Neural cell (in vitro differentiated cells): ENCODE measurements at regions not wholly inside any gene's neighbourhood (a gene's known extent, or its start where the extent isn't known, plus 50 kb on each side); places are given as distances from the start of the nearest gene placed in this dataset.

Experiments
- EP300 ChIP-seq: fragments of 450-650 bp; conservative IDR thresholded peaks from 2 replicates; pipeline ENCODE4 v1.6.1; 2014; ENCODE audit warnings: antibody characterized with exemption, mild to moderate bottlenecking, moderate library complexity; ENCODE audit not compliant: poor library complexity, severe bottlenecking
- POLR2AphosphoS5 ChIP-seq: IDR thresholded peaks from 2 replicates; pipeline ENCODE4 v1.6.1; 2012
- TAF1 ChIP-seq: IDR thresholded peaks from 2 replicates; pipeline ENCODE4 v1.6.1; 2012; ENCODE audit warnings: low read depth
- TF ChIP-seq, protein P1 (sequence below): fragments of 450-650 bp; IDR thresholded peaks from 2 replicates; pipeline ENCODE4 v1.5.1; 2014; ENCODE audit warnings: antibody characterized with exemption, mild to moderate bottlenecking, moderate library complexity; ENCODE audit not compliant: poor library complexity, severe bottlenecking
- TF ChIP-seq, protein P2 (sequence below): IDR thresholded peaks from 2 replicates; pipeline ENCODE4 v1.6.1; 2012; ENCODE audit warnings: borderline replicate concordance

DNA sequence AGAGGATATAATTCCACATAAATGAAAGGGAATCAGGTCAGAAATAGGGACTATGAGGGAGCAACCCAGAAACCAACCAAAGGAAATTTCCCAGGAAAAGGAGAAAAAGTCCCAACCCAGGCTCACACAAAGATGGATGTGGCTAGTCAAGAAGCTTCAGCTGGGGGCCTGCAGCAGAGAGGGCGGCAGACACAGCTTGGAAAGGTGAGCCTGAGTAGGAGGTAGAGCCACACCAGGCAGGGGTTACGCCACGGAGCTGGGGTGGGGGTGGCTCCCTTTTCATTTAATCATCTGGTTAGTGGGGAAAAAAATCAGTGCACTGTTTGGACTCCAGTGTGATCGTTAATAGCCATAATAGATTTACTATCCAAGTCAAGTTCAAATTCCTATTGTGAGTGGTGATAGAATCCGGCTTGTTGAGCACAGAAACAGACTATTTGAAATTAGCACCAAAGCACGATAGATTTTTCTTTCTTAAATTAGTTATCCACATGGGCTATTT lies 220.6 kb downstream of the TPBG start:
- TF ChIP-seq, protein P1, sequence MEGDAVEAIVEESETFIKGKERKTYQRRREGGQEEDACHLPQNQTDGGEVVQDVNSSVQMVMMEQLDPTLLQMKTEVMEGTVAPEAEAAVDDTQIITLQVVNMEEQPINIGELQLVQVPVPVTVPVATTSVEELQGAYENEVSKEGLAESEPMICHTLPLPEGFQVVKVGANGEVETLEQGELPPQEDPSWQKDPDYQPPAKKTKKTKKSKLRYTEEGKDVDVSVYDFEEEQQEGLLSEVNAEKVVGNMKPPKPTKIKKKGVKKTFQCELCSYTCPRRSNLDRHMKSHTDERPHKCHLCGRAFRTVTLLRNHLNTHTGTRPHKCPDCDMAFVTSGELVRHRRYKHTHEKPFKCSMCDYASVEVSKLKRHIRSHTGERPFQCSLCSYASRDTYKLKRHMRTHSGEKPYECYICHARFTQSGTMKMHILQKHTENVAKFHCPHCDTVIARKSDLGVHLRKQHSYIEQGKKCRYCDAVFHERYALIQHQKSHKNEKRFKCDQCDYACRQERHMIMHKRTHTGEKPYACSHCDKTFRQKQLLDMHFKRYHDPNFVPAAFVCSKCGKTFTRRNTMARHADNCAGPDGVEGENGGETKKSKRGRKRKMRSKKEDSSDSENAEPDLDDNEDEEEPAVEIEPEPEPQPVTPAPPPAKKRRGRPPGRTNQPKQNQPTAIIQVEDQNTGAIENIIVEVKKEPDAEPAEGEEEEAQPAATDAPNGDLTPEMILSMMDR: no peak
- TF ChIP-seq EP300 (no peak), TAF1 (no peak), POLR2AphosphoS5 (no peak)
- TF ChIP-seq, protein P2, sequence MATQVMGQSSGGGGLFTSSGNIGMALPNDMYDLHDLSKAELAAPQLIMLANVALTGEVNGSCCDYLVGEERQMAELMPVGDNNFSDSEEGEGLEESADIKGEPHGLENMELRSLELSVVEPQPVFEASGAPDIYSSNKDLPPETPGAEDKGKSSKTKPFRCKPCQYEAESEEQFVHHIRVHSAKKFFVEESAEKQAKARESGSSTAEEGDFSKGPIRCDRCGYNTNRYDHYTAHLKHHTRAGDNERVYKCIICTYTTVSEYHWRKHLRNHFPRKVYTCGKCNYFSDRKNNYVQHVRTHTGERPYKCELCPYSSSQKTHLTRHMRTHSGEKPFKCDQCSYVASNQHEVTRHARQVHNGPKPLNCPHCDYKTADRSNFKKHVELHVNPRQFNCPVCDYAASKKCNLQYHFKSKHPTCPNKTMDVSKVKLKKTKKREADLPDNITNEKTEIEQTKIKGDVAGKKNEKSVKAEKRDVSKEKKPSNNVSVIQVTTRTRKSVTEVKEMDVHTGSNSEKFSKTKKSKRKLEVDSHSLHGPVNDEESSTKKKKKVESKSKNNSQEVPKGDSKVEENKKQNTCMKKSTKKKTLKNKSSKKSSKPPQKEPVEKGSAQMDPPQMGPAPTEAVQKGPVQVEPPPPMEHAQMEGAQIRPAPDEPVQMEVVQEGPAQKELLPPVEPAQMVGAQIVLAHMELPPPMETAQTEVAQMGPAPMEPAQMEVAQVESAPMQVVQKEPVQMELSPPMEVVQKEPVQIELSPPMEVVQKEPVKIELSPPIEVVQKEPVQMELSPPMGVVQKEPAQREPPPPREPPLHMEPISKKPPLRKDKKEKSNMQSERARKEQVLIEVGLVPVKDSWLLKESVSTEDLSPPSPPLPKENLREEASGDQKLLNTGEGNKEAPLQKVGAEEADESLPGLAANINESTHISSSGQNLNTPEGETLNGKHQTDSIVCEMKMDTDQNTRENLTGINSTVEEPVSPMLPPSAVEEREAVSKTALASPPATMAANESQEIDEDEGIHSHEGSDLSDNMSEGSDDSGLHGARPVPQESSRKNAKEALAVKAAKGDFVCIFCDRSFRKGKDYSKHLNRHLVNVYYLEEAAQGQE: no peak
